ENCODE measurements at regions not wholly inside any gene's neighbourhood (a gene's known extent, or its start where the extent isn't known, plus 50 kb on each side); places are given as distances from the start of the nearest gene placed in this dataset.

GRCh38 chr10:100618632-100619255 lies 83.0 kb downstream of the HIF1AN start:
- TF ChIP-seq MAX (IDR thresholded peaks at IDR 0.05; ENCODE audit: insufficient read depth, insufficient read length): no peak
- TF ChIP-seq, protein P1, sequence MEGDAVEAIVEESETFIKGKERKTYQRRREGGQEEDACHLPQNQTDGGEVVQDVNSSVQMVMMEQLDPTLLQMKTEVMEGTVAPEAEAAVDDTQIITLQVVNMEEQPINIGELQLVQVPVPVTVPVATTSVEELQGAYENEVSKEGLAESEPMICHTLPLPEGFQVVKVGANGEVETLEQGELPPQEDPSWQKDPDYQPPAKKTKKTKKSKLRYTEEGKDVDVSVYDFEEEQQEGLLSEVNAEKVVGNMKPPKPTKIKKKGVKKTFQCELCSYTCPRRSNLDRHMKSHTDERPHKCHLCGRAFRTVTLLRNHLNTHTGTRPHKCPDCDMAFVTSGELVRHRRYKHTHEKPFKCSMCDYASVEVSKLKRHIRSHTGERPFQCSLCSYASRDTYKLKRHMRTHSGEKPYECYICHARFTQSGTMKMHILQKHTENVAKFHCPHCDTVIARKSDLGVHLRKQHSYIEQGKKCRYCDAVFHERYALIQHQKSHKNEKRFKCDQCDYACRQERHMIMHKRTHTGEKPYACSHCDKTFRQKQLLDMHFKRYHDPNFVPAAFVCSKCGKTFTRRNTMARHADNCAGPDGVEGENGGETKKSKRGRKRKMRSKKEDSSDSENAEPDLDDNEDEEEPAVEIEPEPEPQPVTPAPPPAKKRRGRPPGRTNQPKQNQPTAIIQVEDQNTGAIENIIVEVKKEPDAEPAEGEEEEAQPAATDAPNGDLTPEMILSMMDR (IDR thresholded peaks at IDR 0.05; ENCODE audit: extremely low read depth in 1 of 2, insufficient read depth in 1 of 2, low read depth in 1 of 2, low read length in 2 of 2): no peak
- no peak for TF ChIP-seq MYC (IDR thresholded peaks at IDR 0.05; ENCODE audit: low read depth, low read length)
- TF ChIP-seq POLR2AphosphoS5 (IDR thresholded peaks at IDR 0.05; ENCODE audit: insufficient read depth, low read depth, low read length): no peak
- TF ChIP-seq POLR2A (IDR thresholded peaks at IDR 0.05; ENCODE audit: low read depth, low read length): no peak

Measured in endothelial cell of umbilical vein (primary cell).